ENCODE measurements at regions not wholly inside any gene's neighbourhood (a gene's known extent, or its start where the extent isn't known, plus 50 kb on each side); places are given as distances from the start of the nearest gene placed in this dataset.
"Not testable (repeated sequence)": the region's sequence is repeated elsewhere in the genome, so short reads cannot be mapped to it uniquely, and the experiment has no call there.

DNA sequence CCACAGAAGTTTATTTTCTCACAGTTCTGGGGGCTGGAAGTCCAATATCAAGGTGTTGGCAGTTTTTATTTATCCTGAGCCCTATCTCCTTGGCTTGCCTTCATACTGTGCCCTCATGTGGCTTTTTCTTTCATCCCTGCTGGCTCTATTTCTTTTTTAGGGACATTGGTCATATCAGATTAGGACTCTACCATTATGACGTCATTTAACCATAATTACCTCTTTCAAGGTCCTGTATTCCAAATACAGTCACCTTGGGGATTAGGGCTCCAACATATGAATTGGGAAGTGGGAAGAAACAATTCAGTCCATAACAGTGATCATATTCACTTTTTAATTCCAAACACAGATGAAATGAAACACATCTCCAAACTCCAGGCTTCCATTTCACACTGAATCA lies 286.0 kb downstream of the SUCLG1 start:
- H3K9me3 ChIP-seq (ENCODE audit: control insufficient read depth, insufficient read depth, low read length): no peaks in the 10 kb centered on the region
- H3K9me2 ChIP-seq (replicated peaks; ENCODE audit: control insufficient read depth, low read length): no peaks in the 10 kb centered on the region
- H3K79me2 ChIP-seq (ENCODE audit: control insufficient read depth, low read length): no peaks in the 10 kb centered on the region
- no peak overlapping the region for H3K27ac ChIP-seq (ENCODE audit: low read depth, low read length)
- no peaks in the 10 kb centered on the region for H3K27me3 ChIP-seq (ENCODE audit: control insufficient read depth, low read length)
- H3F3A ChIP-seq (ENCODE audit: control insufficient read depth, insufficient read depth): no peaks in the 10 kb centered on the region
- no peak overlapping the region for H3K4me2 ChIP-seq (ENCODE audit: low read length)
- H4K20me1 ChIP-seq (ENCODE audit: control insufficient read depth, insufficient read depth, low read depth, low read length): no peaks in the 10 kb centered on the region
- H3K4me3 ChIP-seq (ENCODE audit: low read length): no peak overlapping the region
- H3K36me3 ChIP-seq (ENCODE audit: control insufficient read depth, low read length): no peaks in the 10 kb centered on the region
- H3K4me1 ChIP-seq (ENCODE audit: control insufficient read depth, low read length): no peaks in the 10 kb centered on the region
- no peak for TF ChIP-seq EZH2phosphoT487 (IDR thresholded peaks at IDR 0.05; ENCODE audit: borderline replicate concordance, low read length)
- TF ChIP-seq, protein P1, sequence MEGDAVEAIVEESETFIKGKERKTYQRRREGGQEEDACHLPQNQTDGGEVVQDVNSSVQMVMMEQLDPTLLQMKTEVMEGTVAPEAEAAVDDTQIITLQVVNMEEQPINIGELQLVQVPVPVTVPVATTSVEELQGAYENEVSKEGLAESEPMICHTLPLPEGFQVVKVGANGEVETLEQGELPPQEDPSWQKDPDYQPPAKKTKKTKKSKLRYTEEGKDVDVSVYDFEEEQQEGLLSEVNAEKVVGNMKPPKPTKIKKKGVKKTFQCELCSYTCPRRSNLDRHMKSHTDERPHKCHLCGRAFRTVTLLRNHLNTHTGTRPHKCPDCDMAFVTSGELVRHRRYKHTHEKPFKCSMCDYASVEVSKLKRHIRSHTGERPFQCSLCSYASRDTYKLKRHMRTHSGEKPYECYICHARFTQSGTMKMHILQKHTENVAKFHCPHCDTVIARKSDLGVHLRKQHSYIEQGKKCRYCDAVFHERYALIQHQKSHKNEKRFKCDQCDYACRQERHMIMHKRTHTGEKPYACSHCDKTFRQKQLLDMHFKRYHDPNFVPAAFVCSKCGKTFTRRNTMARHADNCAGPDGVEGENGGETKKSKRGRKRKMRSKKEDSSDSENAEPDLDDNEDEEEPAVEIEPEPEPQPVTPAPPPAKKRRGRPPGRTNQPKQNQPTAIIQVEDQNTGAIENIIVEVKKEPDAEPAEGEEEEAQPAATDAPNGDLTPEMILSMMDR (IDR thresholded peaks at IDR 0.05; ENCODE audit: low read depth, low read length, poor library complexity, severe bottlenecking): no peak

DNA sequence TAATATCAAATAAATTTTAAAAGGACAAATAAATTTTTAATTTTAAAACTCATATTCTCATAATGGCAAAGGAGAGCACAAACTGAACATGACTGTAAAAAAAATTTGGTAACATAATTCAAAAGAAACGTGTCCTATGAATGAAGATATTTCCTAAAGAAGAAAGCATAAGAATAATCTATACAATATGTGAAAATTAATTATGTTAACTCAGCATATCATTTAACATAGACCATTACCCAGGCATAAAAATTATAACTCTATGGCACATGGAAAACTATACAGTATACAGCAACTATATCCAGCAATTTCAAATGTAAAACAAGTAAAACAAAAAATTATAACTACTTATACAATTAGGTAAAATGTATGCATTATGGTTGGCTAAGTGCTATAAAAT lies 288.1 kb downstream of the SUCLG1 start:
- no peak overlapping the region for H3K4me2 ChIP-seq (ENCODE audit: low read length)
- H3K9me2 ChIP-seq (replicated peaks; ENCODE audit: control insufficient read depth, low read length): no peaks in the 10 kb centered on the region
- H3K79me2 ChIP-seq (ENCODE audit: control insufficient read depth, low read length): no peaks in the 10 kb centered on the region
- H3K36me3 ChIP-seq (ENCODE audit: control insufficient read depth, low read length): no peaks in the 10 kb centered on the region
- H4K20me1 ChIP-seq (ENCODE audit: control insufficient read depth, insufficient read depth, low read depth, low read length): no peaks in the 10 kb centered on the region
- no peak overlapping the region for H3K27ac ChIP-seq (ENCODE audit: low read depth, low read length)
- H3K4me1 ChIP-seq (ENCODE audit: control insufficient read depth, low read length): no peaks in the 10 kb centered on the region
- no peaks in the 10 kb centered on the region for H3F3A ChIP-seq (ENCODE audit: control insufficient read depth, insufficient read depth)
- no peak overlapping the region for H3K4me3 ChIP-seq (ENCODE audit: low read length)
- no peak for TF ChIP-seq EZH2phosphoT487 (IDR thresholded peaks at IDR 0.05; ENCODE audit: borderline replicate concordance, low read length)
- TF ChIP-seq, protein P1 (IDR thresholded peaks at IDR 0.05; ENCODE audit: low read depth, low read length, poor library complexity, severe bottlenecking): no peak
- no peaks in the 10 kb centered on the region for H3K9me3 ChIP-seq (ENCODE audit: control insufficient read depth, insufficient read depth, low read length)
- no peaks in the 10 kb centered on the region for H3K27me3 ChIP-seq (ENCODE audit: control insufficient read depth, low read length)

DNA sequence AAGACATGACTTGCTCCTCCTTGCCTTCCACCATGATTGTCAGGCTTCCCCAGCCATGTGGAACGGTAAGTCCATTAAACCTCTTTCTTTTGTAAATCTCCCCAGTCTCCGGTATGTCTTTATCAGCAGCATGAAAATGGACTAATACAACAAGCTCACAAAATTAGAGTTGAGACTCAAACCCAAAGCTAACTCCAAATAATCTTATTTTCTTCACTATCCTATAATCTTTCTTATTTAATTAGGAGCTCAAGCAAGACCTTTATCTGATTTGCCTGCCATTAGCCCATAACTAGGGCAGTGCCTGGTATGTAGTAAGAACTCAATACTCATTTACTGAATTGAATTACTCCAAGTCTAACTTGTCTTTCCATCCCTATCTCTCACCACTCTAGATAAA lies 289.2 kb downstream of the SUCLG1 start:
- H3F3A ChIP-seq (ENCODE audit: control insufficient read depth, insufficient read depth): no peaks in the 10 kb centered on the region
- no peaks in the 10 kb centered on the region for H3K27me3 ChIP-seq (ENCODE audit: control insufficient read depth, low read length)
- no peak overlapping the region for H3K4me2 ChIP-seq (ENCODE audit: low read length)
- no peak overlapping the region for H3K4me3 ChIP-seq (ENCODE audit: low read length)
- no peak for TF ChIP-seq EZH2phosphoT487 (IDR thresholded peaks at IDR 0.05; ENCODE audit: borderline replicate concordance, low read length)
- TF ChIP-seq, protein P1 (IDR thresholded peaks at IDR 0.05; ENCODE audit: low read depth, low read length, poor library complexity, severe bottlenecking): no peak
- H3K9me3 ChIP-seq (ENCODE audit: control insufficient read depth, insufficient read depth, low read length): no peaks in the 10 kb centered on the region
- no peaks in the 10 kb centered on the region for H3K79me2 ChIP-seq (ENCODE audit: control insufficient read depth, low read length)
- H3K27ac ChIP-seq (ENCODE audit: low read depth, low read length): no peak overlapping the region
- H3K9me2 ChIP-seq (replicated peaks; ENCODE audit: control insufficient read depth, low read length): no peaks in the 10 kb centered on the region
- no peaks in the 10 kb centered on the region for H3K4me1 ChIP-seq (ENCODE audit: control insufficient read depth, low read length)
- no peaks in the 10 kb centered on the region for H3K36me3 ChIP-seq (ENCODE audit: control insufficient read depth, low read length)
- H4K20me1 ChIP-seq (ENCODE audit: control insufficient read depth, insufficient read depth, low read depth, low read length): no peaks in the 10 kb centered on the region

DNA sequence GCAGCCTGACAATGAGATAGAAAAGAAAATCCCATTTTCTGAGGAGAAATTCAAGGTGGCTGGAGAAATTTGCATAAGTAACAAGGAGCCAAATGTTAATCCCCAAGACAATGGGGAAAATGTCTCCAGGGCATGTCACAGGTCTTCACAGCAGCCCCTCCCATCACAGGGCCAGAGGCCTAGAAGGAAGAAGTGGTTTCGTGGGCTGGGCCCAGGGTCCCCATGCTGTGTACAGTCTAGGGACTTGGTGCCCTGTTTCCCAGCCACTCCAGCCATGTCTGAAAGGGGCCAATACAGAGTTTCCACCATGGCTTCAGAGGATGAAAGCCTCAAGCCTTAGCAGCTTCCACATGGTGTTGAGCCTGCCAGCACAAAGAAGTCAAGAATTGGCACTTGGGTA lies 290.5 kb downstream of the SUCLG1 start:
- not testable (repeated sequence) for H3K27me3 ChIP-seq (ENCODE audit: control insufficient read depth, low read length); H3K4me3 ChIP-seq (ENCODE audit: low read length); H3K27ac ChIP-seq (ENCODE audit: low read depth, low read length); H3K4me2 ChIP-seq (ENCODE audit: low read length); H3K9me2 ChIP-seq (replicated peaks; ENCODE audit: control insufficient read depth, low read length); H3F3A ChIP-seq (ENCODE audit: control insufficient read depth, insufficient read depth); H4K20me1 ChIP-seq (ENCODE audit: control insufficient read depth, insufficient read depth, low read depth, low read length); H3K36me3 ChIP-seq (ENCODE audit: control insufficient read depth, low read length); H3K9me3 ChIP-seq (ENCODE audit: control insufficient read depth, insufficient read depth, low read length); H3K4me1 ChIP-seq (ENCODE audit: control insufficient read depth, low read length); H3K79me2 ChIP-seq (ENCODE audit: control insufficient read depth, low read length)

All from DOHH2 (cell line).